Endothelial cell of hepatic sinusoid (primary cell): ENCODE measurements at regions not wholly inside any gene's neighbourhood (a gene's known extent, or its start where the extent isn't known, plus 50 kb on each side); places are given as distances from the start of the nearest gene placed in this dataset.

Source experiments
- in situ Hi-C: cut with HindIII; loops from 2 replicates; pipeline ENCODE4 v1.10.0; 2017; ENCODE audit warnings: low sequenced_read_pairs

GRCh38 chr4:124183926-124184325 is 528.6 kb downstream of the ANKRD50 start:
- in situ Hi-C loops: no loop called here

- in situ Hi-C loops: no loop called here
Measured at GRCh38 chr4:124184792-124185191, 527.7 kb downstream of the ANKRD50 start.

GRCh38 chr4:124188595-124188994 is 523.9 kb downstream of the ANKRD50 start:
- in situ Hi-C loops: no loop called here

GRCh38 chr4:124189545-124189944 is 523.0 kb downstream of the ANKRD50 start:
- in situ Hi-C loops: no loop called here

- in situ Hi-C loops: no loop called here
Measured at GRCh38 chr4:124191329-124191728, 521.2 kb downstream of the ANKRD50 start.

- in situ Hi-C loops: no loop called here
Measured at GRCh38 chr4:124192544-124192943, 520.0 kb downstream of the ANKRD50 start.

- in situ Hi-C loops: no loop called here
Measured at GRCh38 chr4:124199185-124199584, 513.3 kb downstream of the ANKRD50 start.

- in situ Hi-C loops: no loop called here
Measured at GRCh38 chr4:124199755-124200154, 512.8 kb downstream of the ANKRD50 start.

GRCh38 chr4:124201636-124202035 is 510.9 kb downstream of the ANKRD50 start:
- in situ Hi-C loops: no loop called here

- in situ Hi-C loops: no loop called here
Measured at GRCh38 chr4:124202099-124202498, 510.4 kb downstream of the ANKRD50 start.

- in situ Hi-C loops: no loop called here
Measured at GRCh38 chr4:124203613-124204238, 508.8 kb downstream of the ANKRD50 start.

DNA sequence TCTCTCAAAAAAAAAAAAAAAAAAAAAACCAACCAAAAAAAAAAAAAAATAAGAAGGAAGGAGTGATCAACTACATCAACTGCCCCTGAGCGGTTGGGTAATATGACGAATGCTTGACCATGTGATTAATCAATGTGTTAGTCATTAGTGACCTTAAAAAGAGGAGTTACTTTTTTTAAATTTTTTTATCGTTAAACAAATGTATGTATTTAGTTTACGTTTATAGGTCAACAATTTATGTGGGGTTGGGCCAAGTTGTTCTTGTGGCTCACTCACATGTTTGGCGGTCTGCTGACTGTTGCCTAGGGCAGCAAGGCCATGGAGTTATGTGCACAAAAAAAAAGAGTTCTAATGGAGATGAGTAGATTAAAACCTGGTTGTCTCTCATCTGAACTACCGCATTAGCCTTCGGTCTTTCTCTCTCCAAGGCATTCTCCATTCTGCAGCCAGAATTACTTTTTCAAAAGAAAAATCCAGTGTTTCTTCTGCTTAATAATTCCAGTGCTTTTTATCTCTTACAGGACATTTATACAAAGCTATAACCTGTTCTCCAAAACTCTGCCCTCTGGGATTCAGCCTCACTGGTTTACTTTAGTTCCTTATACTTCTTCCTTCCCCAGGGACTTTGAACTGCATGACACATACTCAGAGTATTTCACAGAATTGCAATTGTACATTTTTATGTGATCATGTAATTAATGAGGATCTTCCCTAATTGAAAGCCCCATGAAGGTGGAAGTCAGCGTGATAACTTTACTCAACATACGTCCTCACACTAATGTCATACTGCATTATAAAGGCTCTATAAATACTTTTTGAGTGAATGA is 505.5 kb downstream of the ANKRD50 start:
- in situ Hi-C loops: no loop called here

- in situ Hi-C loops: no loop called here
Measured at GRCh38 chr4:124209211-124209610, 503.3 kb downstream of the ANKRD50 start.

GRCh38 chr4:124209626-124210025 is 502.9 kb downstream of the ANKRD50 start:
- in situ Hi-C loops: no loop called here

DNA sequence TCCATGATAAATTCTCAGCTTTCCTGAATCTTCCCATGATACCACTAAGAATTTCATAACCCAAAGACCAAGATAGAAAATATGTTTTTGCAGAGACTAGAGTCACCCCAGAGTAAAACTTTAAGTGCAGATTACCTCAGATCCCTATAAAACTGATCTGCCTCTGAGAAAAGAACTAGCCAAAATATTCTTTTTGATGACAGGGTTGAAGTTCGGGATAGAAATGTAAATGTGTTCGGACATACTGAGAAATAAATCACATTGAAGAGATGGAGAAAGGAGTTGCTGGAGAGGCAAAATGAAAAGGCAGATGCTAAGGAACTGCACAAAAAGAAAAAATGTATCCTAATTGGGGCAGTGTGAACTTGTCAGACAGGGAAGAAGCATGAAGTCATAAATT is 501.8 kb downstream of the ANKRD50 start:
- in situ Hi-C loops: no loop called here

GRCh38 chr4:124212815-124213630 is 499.5 kb downstream of the ANKRD50 start:
- in situ Hi-C loops: no loop called here

- in situ Hi-C loops: no loop called here
Measured at GRCh38 chr4:124219389-124219788, 493.1 kb downstream of the ANKRD50 start.

- in situ Hi-C loops: no loop called here
Measured at GRCh38 chr4:124224256-124224655, 488.3 kb downstream of the ANKRD50 start.

GRCh38 chr4:124227981-124228380 is 484.6 kb downstream of the ANKRD50 start:
- in situ Hi-C loops: no loop called here

DNA sequence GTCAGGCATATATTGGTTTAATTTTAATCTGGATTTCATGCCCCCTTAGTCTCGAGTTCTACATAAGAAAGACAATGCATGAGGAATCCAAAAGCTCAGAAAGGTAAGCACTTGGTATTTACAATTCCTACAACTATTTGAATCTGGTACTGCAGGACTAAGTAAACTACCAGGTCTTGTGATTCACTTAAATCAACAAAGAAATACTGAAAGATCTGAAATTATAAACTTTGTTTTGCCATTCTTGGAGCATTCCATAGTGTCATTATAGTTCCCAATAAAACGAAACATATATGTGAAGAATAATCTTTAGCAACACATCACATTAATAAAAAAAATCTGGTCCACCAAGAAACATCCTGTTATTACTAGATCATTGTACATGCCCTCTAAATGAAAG is 482.3 kb downstream of the ANKRD50 start:
- in situ Hi-C loops: no loop called here

DNA sequence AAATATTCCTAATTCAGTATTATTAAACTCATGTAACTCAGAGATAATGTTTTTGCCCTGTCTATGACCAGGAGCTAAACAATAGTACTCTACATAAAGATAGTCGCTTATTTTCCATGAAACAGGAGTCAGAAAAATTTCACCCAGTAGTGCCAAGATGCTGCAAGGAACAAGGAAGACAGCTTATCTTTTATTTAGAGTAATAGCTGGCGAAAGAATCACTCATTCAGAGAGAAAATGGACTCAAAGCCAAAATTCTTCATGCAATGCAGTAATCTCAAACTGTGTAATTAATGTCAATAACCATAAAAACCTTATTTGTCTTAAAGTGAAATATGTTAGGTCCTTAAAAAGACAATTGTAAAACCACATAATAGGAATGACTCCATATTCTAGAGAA is 477.8 kb downstream of the ANKRD50 start:
- in situ Hi-C loops: no loop called here
